Left lung (tissue), 4 donors: ENCODE measurements at regions not wholly inside any gene's neighbourhood (a gene's known extent, or its start where the extent isn't known, plus 50 kb on each side); places are given as distances from the start of the nearest gene placed in this dataset.

Experiments used
- ATAC-seq: fragments of 200-7000 bp; cut with Tn5 transposase; one replicate; pipeline ENCODE4 v1.9.1; 2020; ENCODE audit warnings: moderate library complexity
- DNase-seq, 4 donors: peaks; one replicate each; pipeline ENCODE4 v3.0.0-alpha.2; 2013 to 2020
- H3K27ac ChIP-seq, 2 donors: fragments of 200-600 bp; sonication (generic) in 1 of 2; one replicate each; pipeline versions ENCODE4 v1.5.0 to v1.8.0; 2020 to 2021
- H3K27me3 ChIP-seq, 2 donors: fragments of 200-600 bp; sonication (generic) in 1 of 2; one replicate each; pipeline versions ENCODE4 v1.5.0 to v1.8.0; 2020 to 2021
- H3K36me3 ChIP-seq, 2 donors: fragments of 200-600 bp; sonication (generic) in 1 of 2; one replicate each; pipeline versions ENCODE4 v1.5.0 to v1.8.0; 2020 to 2021
- H3K4me1 ChIP-seq, 2 donors: fragments of 200-600 bp; one replicate each; pipeline ENCODE4 v1.8.0; 2021
- H3K4me3 ChIP-seq, 2 donors: fragments of 200-600 bp; sonication (generic) in 1 of 2; one replicate each; pipeline versions ENCODE4 v1.5.0 to v1.8.0; 2020 to 2021; ENCODE audit warnings: mild to moderate bottlenecking in 1 of 2
- H3K9me3 ChIP-seq, 2 donors: fragments of 200-600 bp; sonication (generic) in 1 of 2; one replicate each; pipeline versions ENCODE4 v1.5.0 to v1.8.0; 2020 to 2021
- CTCF ChIP-seq, 2 donors: fragments of 200-600 bp; sonication (generic) in 1 of 2; IDR thresholded peaks; one replicate each; pipeline versions ENCODE4 v1.5.0 to v1.8.0; 2021; ENCODE audit warnings: antibody characterized with exemption in 2 of 2
- intact Hi-C, 2 donors: fragments of 100-400 bp; cut with DNase I; formaldehyde crosslinking; loops; one replicate each; pipeline versions ENCODE4 v1.11.2 to v1.14.2; 2022
- donor health status: DM: no; HTN: yes; CAD: no.
- donor health status: DM: no; HTN: no; CAD: no.

- intact Hi-C loops, result no loop called here
- H3K27me3 ChIP-seq, result no peaks in the 10 kb centered on the region
- DNase-seq, result no peak
- no peak overlapping the region for H3K4me3 ChIP-seq
- ATAC-seq, result no peak
- no peaks in the 10 kb centered on the region for H3K9me3 ChIP-seq
- peaks cover 0 to 2% of the 10 kb centered on the region in 2 donors for H3K4me1 ChIP-seq
- no peaks in the 10 kb centered on the region for H3K36me3 ChIP-seq
- H3K27ac ChIP-seq, result no peak overlapping the region
- no peak for TF ChIP-seq CTCF (IDR thresholded peaks at IDR 0.05)
Measured at GRCh38 chr1:87864676-87865075, 536.0 kb downstream of the LMO4 start.

GRCh38 chr1:87866416-87866815 lies 537.7 kb downstream of the LMO4 start:
- Histone ChIP-seq H3K27me3 (no peaks in the 10 kb centered on the region), H3K9me3 (no peaks in the 10 kb centered on the region), H3K27ac (no peak overlapping the region), H3K4me1 (peaks cover 0 to 2% of the 10 kb centered on the region in 2 donors), H3K36me3 (no peaks in the 10 kb centered on the region), H3K4me3 (no peak overlapping the region)
- no peak for TF ChIP-seq CTCF (IDR thresholded peaks at IDR 0.05)
- DNase-seq (no peak), ATAC-seq (no peak)
- intact Hi-C loops, result no loop called here

- no peak overlapping the region for H3K4me3 ChIP-seq
- peaks cover 0 to 2% of the 10 kb centered on the region in 2 donors for H3K4me1 ChIP-seq
- H3K9me3 ChIP-seq, result no peaks in the 10 kb centered on the region
- no peak for TF ChIP-seq CTCF (IDR thresholded peaks at IDR 0.05)
- DNase-seq, result no peak
- H3K36me3 ChIP-seq, result no peaks in the 10 kb centered on the region
- no peak for ATAC-seq
- no peaks in the 10 kb centered on the region for H3K27me3 ChIP-seq
- intact Hi-C loops, result no loop called here
- no peak overlapping the region for H3K27ac ChIP-seq
Measured at GRCh38 chr1:87867626-87868025, 538.9 kb downstream of the LMO4 start.

GRCh38 chr1:87869567-87869966 lies 540.9 kb downstream of the LMO4 start:
- H3K36me3 ChIP-seq, result no peaks in the 10 kb centered on the region
- peak overlapping the region; percentile 13 to 63 for H3K27ac ChIP-seq
- ATAC-seq (peak; percentile 66), DNase-seq (no peak)
- no peaks in the 10 kb centered on the region for H3K9me3 ChIP-seq
- no peaks in the 10 kb centered on the region for H3K27me3 ChIP-seq
- intact Hi-C loops, result no loop called here
- no peak overlapping the region for H3K4me3 ChIP-seq
- peaks cover 0 to 2% of the 10 kb centered on the region in 2 donors for H3K4me1 ChIP-seq
- no peak for TF ChIP-seq CTCF (IDR thresholded peaks at IDR 0.05)

GRCh38 chr1:87872189-87872588 lies 543.5 kb downstream of the LMO4 start:
- no peaks in the 10 kb centered on the region for H3K36me3 ChIP-seq
- H3K27me3 ChIP-seq, result no peaks in the 10 kb centered on the region
- no peak overlapping the region for H3K4me3 ChIP-seq
- intact Hi-C loops, result no loop called here
- H3K9me3 ChIP-seq, result no peaks in the 10 kb centered on the region
- H3K4me1 ChIP-seq, result peaks cover 0 to 2% of the 10 kb centered on the region in 2 donors
- H3K27ac ChIP-seq, result no peak overlapping the region
- TF ChIP-seq CTCF (IDR thresholded peaks at IDR 0.05), result no peak
- DNase-seq (no peak), ATAC-seq (no peak)
